SK-N-SH (cell line): ENCODE measurements at regions not wholly inside any gene's neighbourhood (a gene's known extent, or its start where the extent isn't known, plus 50 kb on each side); places are given as distances from the start of the nearest gene placed in this dataset.

Experiments
- ELF1 ChIP-seq: IDR thresholded peaks from 2 replicates; pipeline ENCODE4 v1.4.0; 2012
- EZH2phosphoT487 ChIP-seq: fragments of 200-600 bp; sonication (generic); IDR thresholded peaks from 2 replicates; pipeline ENCODE4 v1.6.1; 2017; ENCODE audit warnings: low read depth, mixed run types, mild to moderate bottlenecking, antibody characterized with exemption, moderate library complexity, borderline replicate concordance
- FOSL2 ChIP-seq: IDR thresholded peaks from 2 replicates; pipeline ENCODE4 v1.4.0; 2012; ENCODE audit warnings: low read depth, mild to moderate bottlenecking, moderate library complexity, borderline replicate concordance
- GABPA ChIP-seq: IDR thresholded peaks from 2 replicates; pipeline ENCODE4 v1.4.0; 2012; ENCODE audit warnings: low read depth, mild to moderate bottlenecking
- GATA2 ChIP-seq: sonication (generic); formaldehyde crosslinking; IDR thresholded peaks from 2 replicates; pipeline ENCODE4 v1.5.0; 2020; ENCODE audit warnings: mild to moderate bottlenecking, missing genetic modification reagents
- JUND ChIP-seq: IDR thresholded peaks from 2 replicates; pipeline ENCODE4 v1.4.0; 2012
- MAX ChIP-seq: IDR thresholded peaks from 2 replicates; pipeline ENCODE4 v1.4.0; 2012; ENCODE audit warnings: low read depth
- POLR2AphosphoS5 ChIP-seq: IDR thresholded peaks from 2 replicates; pipeline ENCODE4 v1.6.1; 2012; ENCODE audit warnings: low read depth, low read length
- RAD21 ChIP-seq: IDR thresholded peaks from 2 replicates; pipeline ENCODE4 v1.6.1; 2012; ENCODE audit warnings: mild to moderate bottlenecking, low read length
- TEAD4 ChIP-seq: IDR thresholded peaks from 2 replicates; pipeline ENCODE4 v1.4.0; 2012; ENCODE audit warnings: mild to moderate bottlenecking, borderline replicate concordance; ENCODE audit not compliant: insufficient read depth
- USF1 ChIP-seq: IDR thresholded peaks from 2 replicates; pipeline ENCODE4 v1.4.0; 2012; ENCODE audit warnings: low read depth, borderline replicate concordance
- YY1 ChIP-seq: IDR thresholded peaks from 2 replicates; pipeline ENCODE4 v1.4.0; 2012; ENCODE audit warnings: low read depth, mild to moderate bottlenecking
- TF ChIP-seq, protein P1 (sequence below): fragments of 200-600 bp; sonication (generic); IDR thresholded peaks from 2 replicates; pipeline ENCODE4 v1.6.1; 2017; ENCODE audit warnings: antibody characterized with exemption, mild to moderate bottlenecking, moderate library complexity

GRCh38 chr1:4344065-4344732 is 310.2 kb upstream of the AJAP1 start:
- no peak for TF ChIP-seq GABPA
- TF ChIP-seq, protein P1, sequence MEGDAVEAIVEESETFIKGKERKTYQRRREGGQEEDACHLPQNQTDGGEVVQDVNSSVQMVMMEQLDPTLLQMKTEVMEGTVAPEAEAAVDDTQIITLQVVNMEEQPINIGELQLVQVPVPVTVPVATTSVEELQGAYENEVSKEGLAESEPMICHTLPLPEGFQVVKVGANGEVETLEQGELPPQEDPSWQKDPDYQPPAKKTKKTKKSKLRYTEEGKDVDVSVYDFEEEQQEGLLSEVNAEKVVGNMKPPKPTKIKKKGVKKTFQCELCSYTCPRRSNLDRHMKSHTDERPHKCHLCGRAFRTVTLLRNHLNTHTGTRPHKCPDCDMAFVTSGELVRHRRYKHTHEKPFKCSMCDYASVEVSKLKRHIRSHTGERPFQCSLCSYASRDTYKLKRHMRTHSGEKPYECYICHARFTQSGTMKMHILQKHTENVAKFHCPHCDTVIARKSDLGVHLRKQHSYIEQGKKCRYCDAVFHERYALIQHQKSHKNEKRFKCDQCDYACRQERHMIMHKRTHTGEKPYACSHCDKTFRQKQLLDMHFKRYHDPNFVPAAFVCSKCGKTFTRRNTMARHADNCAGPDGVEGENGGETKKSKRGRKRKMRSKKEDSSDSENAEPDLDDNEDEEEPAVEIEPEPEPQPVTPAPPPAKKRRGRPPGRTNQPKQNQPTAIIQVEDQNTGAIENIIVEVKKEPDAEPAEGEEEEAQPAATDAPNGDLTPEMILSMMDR = no peak
- no peak for TF ChIP-seq RAD21
- TF ChIP-seq EZH2phosphoT487 = no peak
- TF ChIP-seq GATA2 (CRISPR knock-in tag) = no peak
- TF ChIP-seq YY1 = no peak
- TF ChIP-seq FOSL2 = no peak
- no peak for TF ChIP-seq POLR2AphosphoS5
- no peak for TF ChIP-seq JUND
- TF ChIP-seq USF1 = no peak
- no peak for TF ChIP-seq TEAD4
- TF ChIP-seq ELF1 = no peak
- no peak for TF ChIP-seq MAX
